HepG2 (cell line): ENCODE measurements at regions not wholly inside any gene's neighbourhood (a gene's known extent, or its start where the extent isn't known, plus 50 kb on each side); places are given as distances from the start of the nearest gene placed in this dataset.

Experiments used
- ATAC-seq: fragments of 200-7000 bp; cut with Tn5 transposase; 3 replicates; pipeline ENCODE4 v1.9.1; 2020; ENCODE audit warnings: mild to moderate bottlenecking, moderate library complexity
- BruUV-seq: library from RNA; stranded (reverse); fragments of 400-500 nt; replicated peaks from 2 replicates; lab custom pipeline; 2021; lab: Mats Ljungman, UMichigan
- CTCF ChIA-PET: fragments of 300-600 bp; formaldehyde crosslinking; extraction: SDS; loops from one replicate; lab custom pipeline; 2021; ENCODE audit warnings: low total read pairs, inconsistent platforms, low intra/inter-chr PET ratio; lab: Yijun Ruan, JAX
- POLR2A ChIA-PET: fragments of 350-600 bp; sonication (Branson Sonifier 250); formaldehyde crosslinking; loops from one replicate; lab custom pipeline; 2020; ENCODE audit warnings: antibody characterized with exemption, inconsistent platforms; lab: Yijun Ruan, JAX
- DNase-seq: peaks from one replicate; pipeline ENCODE4 v3.0.0-alpha.2; 2015; ENCODE audit warnings: low spot score
- FAIRE-seq: peaks from 3 replicates; lab custom pipeline; 2011; peaks lifted over from hg19 to GRCh38; lab: Jason Lieb, UNC
- H2AFZ ChIP-seq: one replicate; pipeline ENCODE4 v1.6.1; 2011; ENCODE audit warnings: low read length, inconsistent platforms
- H3K27ac ChIP-seq: fragments of 300-600 bp; 3 replicates; pipeline ENCODE4 v1.8.0; 2011; ENCODE audit warnings: mixed run types, mild to moderate bottlenecking, mixed read lengths, low read length, inconsistent platforms; ENCODE audit not compliant: insufficient read depth; ENCODE audit errors: extremely low read length
- H3K27me3 ChIP-seq, 2 experiments: fragments of 200-600 bp in 1 of 2; 2 replicates in 1 of 2; 3 replicates in 1 of 2; pipeline versions ENCODE4 v1.6.0 to v1.8.0; 2011; ENCODE audit warnings: low read length in 2 of 2, mild to moderate bottlenecking in 2 of 2, moderate library complexity in 2 of 2, inconsistent platforms in 1 of 2; ENCODE audit not compliant: insufficient read depth in 2 of 2, control insufficient read depth in 1 of 2
- H3K36me3 ChIP-seq, 2 experiments: fragments of 200-600 bp in 1 of 2; replicated peaks in 1 of 2; 2 replicates in 1 of 2; 3 replicates in 1 of 2; pipeline versions ENCODE4 v1.5.1 to v1.8.0; 2011; ENCODE audit warnings: low read length in 2 of 2, inconsistent platforms in 1 of 2; ENCODE audit not compliant: insufficient read depth in 2 of 2, control insufficient read depth in 1 of 2
- H3K4me1 ChIP-seq: 2 replicates; pipeline ENCODE4 v1.5.1; 2012; ENCODE audit warnings: low read length, inconsistent platforms; ENCODE audit not compliant: insufficient read depth
- H3K4me2 ChIP-seq: 2 replicates; pipeline ENCODE4 v1.6.0; 2011; ENCODE audit warnings: low read depth, low read length, inconsistent platforms
- H3K4me3 ChIP-seq, 3 experiments: fragments of 200-600 bp in 1 of 3; sonication (generic), shearing (Covaris generic) in 1 of 3; replicated peaks in 1 of 3; 2 replicates each; pipeline ENCODE4 v1.5.1; 2011 to 2016; ENCODE audit warnings: low read length in 3 of 3, inconsistent platforms in 2 of 3, low read depth in 2 of 3, mild to moderate bottlenecking in 2 of 3, control low read depth in 1 of 3, mixed read lengths in 1 of 3; ENCODE audit not compliant: insufficient read depth in 1 of 3
- H3K79me2 ChIP-seq: one replicate; pipeline ENCODE4 v1.6.1; 2011; ENCODE audit warnings: low read length, inconsistent platforms; ENCODE audit not compliant: insufficient read depth
- H3K9ac ChIP-seq: 2 replicates; pipeline ENCODE4 v1.6.0; 2011; ENCODE audit warnings: mild to moderate bottlenecking, low read depth, low read length, inconsistent platforms; ENCODE audit not compliant: insufficient read depth
- H3K9me3 ChIP-seq: 2 replicates; pipeline ENCODE4 v1.5.1; 2012; ENCODE audit warnings: mild to moderate bottlenecking, low read length
- H4K20me1 ChIP-seq: 2 replicates; pipeline ENCODE4 v1.6.0; 2011; ENCODE audit warnings: inconsistent platforms, mild to moderate bottlenecking, low read length, moderate library complexity; ENCODE audit not compliant: insufficient read depth
- AKAP8 ChIP-seq: sonication (generic); formaldehyde crosslinking; IDR thresholded peaks from 2 replicates; pipeline ENCODE4 v1.5.1; 2020; ENCODE audit warnings: mild to moderate bottlenecking, missing genetic modification reagents
- ARNT ChIP-seq: fragments of 450-650 bp; IDR thresholded peaks from 2 replicates; pipeline ENCODE4 v1.6.1; 2017
- CREM ChIP-seq, 2 experiments: sonication (generic) in 1 of 2; formaldehyde crosslinking in 1 of 2; IDR thresholded peaks; 2 replicates each; pipeline versions ENCODE4 v1.4.0 to v1.6.1; 2016 to 2020; ENCODE audit warnings: antibody characterized with exemption in 1 of 2, mild to moderate bottlenecking in 1 of 2, missing genetic modification reagents in 1 of 2
- HDAC6 ChIP-seq: fragments of 200-600 bp; sonication (generic); IDR thresholded peaks from 2 replicates; pipeline ENCODE4 v1.7.0; 2017; ENCODE audit warnings: mild to moderate bottlenecking, antibody characterized with exemption, low read length, low read depth
- HOXA7 ChIP-seq: sonication (generic); formaldehyde crosslinking; IDR thresholded peaks from 2 replicates; pipeline ENCODE4 v1.8.1; 2022; ENCODE audit warnings: mild to moderate bottlenecking, missing genetic modification reagents, moderate library complexity
- MLLT10 ChIP-seq: sonication (generic); formaldehyde crosslinking; IDR thresholded peaks from 2 replicates; pipeline ENCODE4 v1.4.0; 2020; ENCODE audit warnings: missing genetic modification reagents
- MYNN ChIP-seq: sonication (generic); formaldehyde crosslinking; IDR thresholded peaks from 2 replicates; pipeline ENCODE4 v1.4.0; 2020; ENCODE audit warnings: mild to moderate bottlenecking, low read depth, missing genetic modification reagents
- NCOA1 ChIP-seq: sonication (generic); formaldehyde crosslinking; IDR thresholded peaks from 2 replicates; pipeline ENCODE4 v1.9.0; 2021; ENCODE audit warnings: missing genetic modification reagents
- TCF12 ChIP-seq, 2 experiments: fragments of 450-650 bp in 1 of 2; sonication (generic) in 1 of 2; formaldehyde crosslinking in 1 of 2; IDR thresholded peaks; 2 replicates each; pipeline versions ENCODE4 v1.6.1 to v1.8.0; 2017 to 2022; ENCODE audit warnings: antibody characterized with exemption in 1 of 2, mild to moderate bottlenecking in 1 of 2, missing genetic modification reagents in 1 of 2, moderate library complexity in 1 of 2
- ZNF282 ChIP-seq: fragments of 450-650 bp; IDR thresholded peaks from 2 replicates; pipeline ENCODE4 v1.6.1; 2018; ENCODE audit not compliant: partially characterized antibody
- ZNF333 ChIP-seq: sonication (generic); formaldehyde crosslinking; IDR thresholded peaks from 2 replicates; pipeline ENCODE4 v1.4.0; 2020; ENCODE audit warnings: mild to moderate bottlenecking, missing genetic modification reagents, borderline replicate concordance
- ZNF7 ChIP-seq: IDR thresholded peaks from 2 replicates; pipeline ENCODE4 v1.6.1; 2016; ENCODE audit warnings: missing biosample characterization, missing genetic modification reagents
- ZNF773 ChIP-seq: sonication (generic); formaldehyde crosslinking; IDR thresholded peaks from 2 replicates; pipeline ENCODE4 v1.4.0; 2020; ENCODE audit warnings: missing genetic modification reagents, borderline replicate concordance
- ZNF841 ChIP-seq: sonication (generic); formaldehyde crosslinking; IDR thresholded peaks from 2 replicates; pipeline ENCODE4 v1.8.1; 2023; ENCODE audit warnings: missing genetic modification reagents, borderline replicate concordance
- WGBS: methylation state at CpG from one replicate; pipeline ENCODE4 v1.1.6; 2017; ENCODE audit warnings: low lambda C conversion rate; 5-methylcytosine and 5-hydroxymethylcytosine counted together
- in situ Hi-C: cut with HindIII; loops from 2 replicates; pipeline ENCODE4 v1.10.0; 2017; ENCODE audit warnings: low pct_unique_long_range_greater_than_20kb; ENCODE audit not compliant: extremely low pct_ligation_motif_present
- intact Hi-C: fragments of 100-400 bp; cut with micrococcal nuclease; formaldehyde crosslinking; loops from one replicate; pipeline ENCODE4 v1.10.0; 2022; ENCODE audit not compliant: unreplicated experiment
- TF ChIP-seq, protein P1 (sequence below): IDR thresholded peaks from 2 replicates; pipeline ENCODE4 v1.6.1; 2016; ENCODE audit warnings: mild to moderate bottlenecking, missing biosample characterization, missing genetic modification reagents
- TF ChIP-seq, protein P2 (sequence below): sonication (generic); formaldehyde crosslinking; IDR thresholded peaks from 2 replicates; pipeline ENCODE4 v1.4.0; 2020; ENCODE audit warnings: low read depth, mild to moderate bottlenecking, missing genetic modification reagents
- TF ChIP-seq, protein P3 (sequence below): sonication (generic); formaldehyde crosslinking; IDR thresholded peaks from 2 replicates; pipeline ENCODE4 v1.4.0; 2020; ENCODE audit warnings: missing genetic modification reagents

DNA sequence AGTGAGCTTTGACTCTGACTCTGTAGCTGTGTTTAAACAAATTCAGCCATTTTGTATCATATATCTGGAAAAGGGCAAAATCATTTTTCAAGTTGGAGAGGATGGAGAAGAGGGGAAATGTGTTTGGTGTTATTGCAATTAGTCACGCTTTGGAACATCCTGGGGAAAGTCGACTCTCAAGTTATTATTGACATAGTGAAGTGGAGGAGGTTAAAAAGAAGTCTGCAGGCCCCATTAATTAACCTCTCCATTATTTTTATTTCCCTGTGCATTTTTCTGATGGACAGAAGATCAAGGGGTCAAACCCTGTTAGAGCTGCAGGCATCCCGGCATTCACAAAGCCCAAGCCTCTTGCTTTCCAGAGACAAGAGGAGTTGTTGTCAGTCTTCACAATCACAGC lies 132.6 kb downstream of the TEX36 start:
- POLR2A ChIA-PET, result no interaction called here
- Histone ChIP-seq H3K27me3 (peaks cover 3 to 24% of the 10 kb centered on the region in 2 experiments; a peak in 4 of 5 replicates), H2AFZ (no peak overlapping the region)

More for the DNA sequence above, 132.6 kb downstream of the TEX36 start:
- no peak overlapping the region for H3K27ac ChIP-seq
- no peak overlapping the region for H3K4me3 ChIP-seq
- in situ Hi-C loops, result no loop called here
- TF ChIP-seq, protein P1, sequence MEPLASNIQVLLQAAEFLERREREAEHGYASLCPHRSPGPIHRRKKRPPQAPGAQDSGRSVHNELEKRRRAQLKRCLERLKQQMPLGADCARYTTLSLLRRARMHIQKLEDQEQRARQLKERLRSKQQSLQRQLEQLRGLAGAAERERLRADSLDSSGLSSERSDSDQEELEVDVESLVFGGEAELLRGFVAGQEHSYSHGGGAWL (CRISPR knock-in tag), result no peak
- TF ChIP-seq ZNF7, result no peak
- TF ChIP-seq AKAP8 (CRISPR knock-in tag), result no peak
- no peak for TF ChIP-seq ZNF282
- TF ChIP-seq, protein P2, sequence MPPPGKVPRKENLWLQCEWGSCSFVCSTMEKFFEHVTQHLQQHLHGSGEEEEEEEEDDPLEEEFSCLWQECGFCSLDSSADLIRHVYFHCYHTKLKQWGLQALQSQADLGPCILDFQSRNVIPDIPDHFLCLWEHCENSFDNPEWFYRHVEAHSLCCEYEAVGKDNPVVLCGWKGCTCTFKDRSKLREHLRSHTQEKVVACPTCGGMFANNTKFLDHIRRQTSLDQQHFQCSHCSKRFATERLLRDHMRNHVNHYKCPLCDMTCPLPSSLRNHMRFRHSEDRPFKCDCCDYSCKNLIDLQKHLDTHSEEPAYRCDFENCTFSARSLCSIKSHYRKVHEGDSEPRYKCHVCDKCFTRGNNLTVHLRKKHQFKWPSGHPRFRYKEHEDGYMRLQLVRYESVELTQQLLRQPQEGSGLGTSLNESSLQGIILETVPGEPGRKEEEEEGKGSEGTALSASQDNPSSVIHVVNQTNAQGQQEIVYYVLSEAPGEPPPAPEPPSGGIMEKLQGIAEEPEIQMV, result no peak
- TF ChIP-seq, protein P3, sequence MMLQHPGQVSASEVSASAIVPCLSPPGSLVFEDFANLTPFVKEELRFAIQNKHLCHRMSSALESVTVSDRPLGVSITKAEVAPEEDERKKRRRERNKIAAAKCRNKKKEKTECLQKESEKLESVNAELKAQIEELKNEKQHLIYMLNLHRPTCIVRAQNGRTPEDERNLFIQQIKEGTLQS (CRISPR knock-in tag), result no peak
- TF ChIP-seq ZNF841, result no peak
- TF ChIP-seq ARNT, result no peak
- no peak for TF ChIP-seq TCF12 (IDR thresholded peaks at IDR 0.05)
- TF ChIP-seq TCF12 (CRISPR knock-in tag; IDR thresholded peaks at IDR 0.05), result no peak
- no peak for TF ChIP-seq ZNF773 (CRISPR knock-in tag)
- TF ChIP-seq MLLT10, result no peak
- no peak for TF ChIP-seq CREM (IDR thresholded peaks at IDR 0.05)
- no peak for TF ChIP-seq CREM (CRISPR knock-in tag; IDR thresholded peaks at IDR 0.05)
- no peak for TF ChIP-seq HDAC6
- no peak for TF ChIP-seq ZNF333 (CRISPR knock-in tag)
- no peak for TF ChIP-seq NCOA1 (CRISPR knock-in tag)
- TF ChIP-seq HOXA7 (CRISPR knock-in tag), result no peak
- no peak for TF ChIP-seq MYNN
- TF ChIP-seq, all 625 proteins: peak for 0
- DNase-seq (no peak), ATAC-seq (no peak), FAIRE-seq (no peak)
- CTCF ChIA-PET, result no interaction called here
- no peaks in the 10 kb centered on the region for H3K4me1 ChIP-seq
- H3K9ac ChIP-seq, result no peak overlapping the region
- H3K36me3 ChIP-seq, result no peaks in the 10 kb centered on the region
- WGBS, result 19% methylated on average over 3 of the region's 3 CpGs
- intact Hi-C loops, result no loop called here
- H3K4me2 ChIP-seq, result no peak overlapping the region
- BruUV-seq, result no TSS peak
- no peaks in the 10 kb centered on the region for H3K79me2 ChIP-seq
- H4K20me1 ChIP-seq, result no peaks in the 10 kb centered on the region
- no peaks in the 10 kb centered on the region for H3K9me3 ChIP-seq
